ENCODE measurements at regions not wholly inside any gene's neighbourhood (a gene's known extent, or its start where the extent isn't known, plus 50 kb on each side); places are given as distances from the start of the nearest gene placed in this dataset.

DNA sequence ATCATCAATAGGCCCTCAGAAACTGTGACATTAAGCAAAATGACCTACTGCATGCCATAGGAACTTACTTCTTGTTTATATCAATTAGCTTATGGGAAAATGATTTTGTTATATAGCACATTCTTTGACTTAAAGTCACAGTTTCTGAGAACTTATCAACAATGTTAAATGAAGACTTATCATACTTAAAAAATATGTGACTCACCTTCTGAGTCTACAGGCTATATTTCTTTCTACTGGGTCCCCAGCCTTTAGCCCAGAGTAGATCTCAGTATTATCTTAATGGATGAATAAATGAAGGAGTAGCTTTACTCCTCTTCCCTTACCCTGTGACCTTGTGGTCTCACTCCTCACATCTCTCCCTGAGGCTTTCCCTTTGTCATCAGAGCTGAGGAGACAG is 180.2 kb downstream of the MAFB start:
- TF ChIP-seq, protein P1, sequence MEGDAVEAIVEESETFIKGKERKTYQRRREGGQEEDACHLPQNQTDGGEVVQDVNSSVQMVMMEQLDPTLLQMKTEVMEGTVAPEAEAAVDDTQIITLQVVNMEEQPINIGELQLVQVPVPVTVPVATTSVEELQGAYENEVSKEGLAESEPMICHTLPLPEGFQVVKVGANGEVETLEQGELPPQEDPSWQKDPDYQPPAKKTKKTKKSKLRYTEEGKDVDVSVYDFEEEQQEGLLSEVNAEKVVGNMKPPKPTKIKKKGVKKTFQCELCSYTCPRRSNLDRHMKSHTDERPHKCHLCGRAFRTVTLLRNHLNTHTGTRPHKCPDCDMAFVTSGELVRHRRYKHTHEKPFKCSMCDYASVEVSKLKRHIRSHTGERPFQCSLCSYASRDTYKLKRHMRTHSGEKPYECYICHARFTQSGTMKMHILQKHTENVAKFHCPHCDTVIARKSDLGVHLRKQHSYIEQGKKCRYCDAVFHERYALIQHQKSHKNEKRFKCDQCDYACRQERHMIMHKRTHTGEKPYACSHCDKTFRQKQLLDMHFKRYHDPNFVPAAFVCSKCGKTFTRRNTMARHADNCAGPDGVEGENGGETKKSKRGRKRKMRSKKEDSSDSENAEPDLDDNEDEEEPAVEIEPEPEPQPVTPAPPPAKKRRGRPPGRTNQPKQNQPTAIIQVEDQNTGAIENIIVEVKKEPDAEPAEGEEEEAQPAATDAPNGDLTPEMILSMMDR (IDR thresholded peaks at IDR 0.05; ENCODE audit: insufficient read depth, low read length, poor library complexity, severe bottlenecking) = no peak
- no peak for TF ChIP-seq EZH2phosphoT487 (conservative IDR thresholded peaks at IDR 0.05; ENCODE audit: low read length)

Data from SU-DHL-6 (cell line).